ENCODE measurements at regions not wholly inside any gene's neighbourhood (a gene's known extent, or its start where the extent isn't known, plus 50 kb on each side); places are given as distances from the start of the nearest gene placed in this dataset.

- DNase-seq = peak; percentile 40
Measured at GRCh38 chr7:18420748-18421147, 74.8 kb upstream of the HDAC9 start.

GRCh38 chr7:18421297-18422002, 74.1 kb upstream of the HDAC9 start:
- peak; percentile 33 for DNase-seq

- DNase-seq = no peak
Measured at GRCh38 chr7:18425227-18425626, 70.3 kb upstream of the HDAC9 start.

- DNase-seq = no peak
Measured at GRCh38 chr7:18425838-18426445, 69.6 kb upstream of the HDAC9 start.

- DNase-seq = no peak
Measured at GRCh38 chr7:18426564-18427226, 68.9 kb upstream of the HDAC9 start.

GRCh38 chr7:18429547-18429946, 66.0 kb upstream of the HDAC9 start:
- no peak for DNase-seq

- no peak for DNase-seq
Measured at GRCh38 chr7:18430810-18431209, 64.7 kb upstream of the HDAC9 start.

- no peak for DNase-seq
Measured at GRCh38 chr7:18434171-18434570, 61.4 kb upstream of the HDAC9 start.

- no peak for DNase-seq
Measured at GRCh38 chr7:18437101-18437500, 58.4 kb upstream of the HDAC9 start.

GRCh38 chr7:18440934-18441333, 54.6 kb upstream of the HDAC9 start:
- no peak for DNase-seq

GRCh38 chr7:18444826-18445225, 50.7 kb upstream of the HDAC9 start:
- DNase-seq = no peak

GRCh38 chr7:18445483-18445882, 50.1 kb upstream of the HDAC9 start:
- DNase-seq = no peak
